ENCODE measurements at regions not wholly inside any gene's neighbourhood (a gene's known extent, or its start where the extent isn't known, plus 50 kb on each side); places are given as distances from the start of the nearest gene placed in this dataset.

- TF ChIP-seq, protein P1, sequence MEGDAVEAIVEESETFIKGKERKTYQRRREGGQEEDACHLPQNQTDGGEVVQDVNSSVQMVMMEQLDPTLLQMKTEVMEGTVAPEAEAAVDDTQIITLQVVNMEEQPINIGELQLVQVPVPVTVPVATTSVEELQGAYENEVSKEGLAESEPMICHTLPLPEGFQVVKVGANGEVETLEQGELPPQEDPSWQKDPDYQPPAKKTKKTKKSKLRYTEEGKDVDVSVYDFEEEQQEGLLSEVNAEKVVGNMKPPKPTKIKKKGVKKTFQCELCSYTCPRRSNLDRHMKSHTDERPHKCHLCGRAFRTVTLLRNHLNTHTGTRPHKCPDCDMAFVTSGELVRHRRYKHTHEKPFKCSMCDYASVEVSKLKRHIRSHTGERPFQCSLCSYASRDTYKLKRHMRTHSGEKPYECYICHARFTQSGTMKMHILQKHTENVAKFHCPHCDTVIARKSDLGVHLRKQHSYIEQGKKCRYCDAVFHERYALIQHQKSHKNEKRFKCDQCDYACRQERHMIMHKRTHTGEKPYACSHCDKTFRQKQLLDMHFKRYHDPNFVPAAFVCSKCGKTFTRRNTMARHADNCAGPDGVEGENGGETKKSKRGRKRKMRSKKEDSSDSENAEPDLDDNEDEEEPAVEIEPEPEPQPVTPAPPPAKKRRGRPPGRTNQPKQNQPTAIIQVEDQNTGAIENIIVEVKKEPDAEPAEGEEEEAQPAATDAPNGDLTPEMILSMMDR (IDR thresholded peaks at IDR 0.05), result no peak
- TF ChIP-seq EP300 (IDR thresholded peaks at IDR 0.05) (no peak), POLR2A (IDR thresholded peaks at IDR 0.05) (no peak)
Measured at GRCh38 chr7:25279705-25280104, 51.4 kb upstream of the NPVF start.
